Stimulated activated CD8-positive, alpha-beta memory T cell treated with anti-CD3 and anti-CD28 coated beads, Interleukin-4, amount 100 ng/mL, for 24 hours (primary cell): ENCODE measurements at regions not wholly inside any gene's neighbourhood (a gene's known extent, or its start where the extent isn't known, plus 50 kb on each side); places are given as distances from the start of the nearest gene placed in this dataset.
"Not testable (repeated sequence)": the region's sequence is repeated elsewhere in the genome, so short reads cannot be mapped to it uniquely, and the experiment has no call there.

Source experiments
- DNase-seq: peaks from one replicate; pipeline ENCODE4 v3.0.0-alpha.2; 2020; ENCODE audit warnings: low read depth

GRCh38 chr4:13988353-13989305 is 361.1 kb upstream of the BOD1L1 start:
- no peak for DNase-seq

DNA sequence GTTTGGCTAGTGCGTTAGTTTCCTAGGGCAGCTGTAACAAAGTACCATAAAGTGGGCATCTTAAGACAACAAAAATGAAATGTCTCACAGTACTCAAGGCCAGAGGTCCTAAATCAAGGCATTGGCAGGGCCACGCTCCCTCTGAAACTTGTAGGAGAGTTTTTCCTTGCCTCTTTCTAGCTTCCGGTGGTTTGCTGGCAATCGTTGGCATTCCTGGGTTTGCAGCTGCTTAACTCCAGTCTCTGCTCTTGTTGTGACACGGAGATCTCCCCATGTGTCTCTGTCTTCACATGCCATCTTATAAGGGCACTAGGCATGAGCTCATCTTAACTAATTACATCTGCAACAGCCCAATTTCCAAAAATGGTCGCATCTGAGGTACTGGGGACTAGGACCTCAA is 362.0 kb upstream of the BOD1L1 start:
- DNase-seq, result no peak

DNA sequence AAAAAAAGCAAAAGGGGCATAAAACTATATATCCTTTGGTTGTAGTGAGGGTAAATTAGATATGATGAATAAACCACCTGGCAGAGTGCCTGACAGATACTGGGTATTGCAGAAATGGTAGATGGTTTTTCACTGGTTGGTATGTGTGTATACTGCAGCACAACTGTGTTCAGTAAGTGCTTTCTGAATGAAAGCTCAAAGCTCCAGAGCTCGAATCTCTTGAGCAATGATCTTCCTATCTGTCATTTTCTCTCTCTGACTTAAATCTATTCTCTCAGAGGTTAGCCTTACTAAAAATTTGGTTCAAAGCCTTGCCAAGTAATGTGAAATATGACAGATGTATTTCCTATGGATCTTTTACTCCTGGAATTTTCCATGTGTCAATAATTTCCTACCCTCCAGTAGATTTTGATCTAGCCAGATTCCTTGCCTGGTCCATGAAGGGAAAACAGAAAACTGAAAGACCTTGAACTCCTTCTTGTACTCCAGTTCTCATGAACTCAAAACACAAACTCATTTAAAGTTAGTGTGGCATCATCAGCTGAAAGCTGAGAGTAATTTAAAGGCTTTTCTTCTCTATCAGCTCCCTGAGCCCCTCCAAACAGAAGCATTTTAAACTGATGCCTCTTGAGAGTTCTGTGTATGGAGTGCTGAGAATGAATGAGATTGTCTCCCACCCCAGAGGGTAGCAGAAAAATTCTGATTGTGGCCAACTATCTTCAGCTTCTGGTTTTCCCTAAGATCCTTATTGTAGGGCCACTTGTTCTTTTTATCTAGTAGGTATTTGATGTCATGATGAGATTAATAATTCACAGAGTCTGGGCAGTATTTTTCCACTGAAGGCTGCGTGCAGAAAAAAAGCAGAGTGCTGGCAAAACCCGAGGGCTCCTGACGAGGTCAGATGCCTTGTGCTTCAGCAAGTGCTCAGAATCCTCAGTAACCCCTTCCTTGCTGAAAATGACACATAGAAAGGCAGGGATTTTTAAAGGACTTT is 363.4 kb upstream of the BOD1L1 start:
- DNase-seq, result no peak

- no peak for DNase-seq
These were observed 364.5 kb upstream of the BOD1L1 start for GRCh38 chr4:13992041-13992440.

- DNase-seq, result no peak
These were observed 365.5 kb upstream of the BOD1L1 start for GRCh38 chr4:13992975-13993520.

- no peak for DNase-seq
These were observed 366.5 kb upstream of the BOD1L1 start for GRCh38 chr4:13994016-13994415.

DNA sequence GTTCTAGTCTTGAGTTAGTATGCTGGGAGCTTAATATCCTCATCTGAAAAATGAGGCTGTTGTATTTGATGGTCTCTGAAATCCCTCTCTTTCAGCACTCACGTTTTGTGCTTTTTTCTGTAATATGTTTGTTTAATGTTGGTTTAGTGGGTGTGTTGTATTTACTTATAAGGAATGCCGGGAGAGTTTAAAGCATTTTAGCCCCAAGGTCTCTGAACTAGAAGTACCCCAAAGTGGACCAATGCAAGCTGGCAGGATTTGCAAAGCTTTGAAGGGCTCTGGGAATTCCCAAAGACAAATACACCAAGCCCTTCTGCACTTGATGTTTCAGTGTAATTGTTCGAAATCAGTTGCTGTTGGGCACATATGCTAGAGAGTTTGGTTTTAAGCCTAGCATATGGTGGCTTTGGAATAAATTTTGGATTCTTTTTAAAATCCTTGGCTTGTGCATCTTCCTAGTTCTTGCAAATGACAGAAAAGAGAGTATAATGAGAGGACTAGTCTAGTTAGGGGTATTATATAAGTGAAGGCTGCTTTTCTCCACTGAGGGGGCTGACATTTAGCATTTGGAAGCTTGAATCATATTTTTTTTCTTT is 371.4 kb upstream of the BOD1L1 start:
- DNase-seq, result no peak

- DNase-seq, result no peak
These were observed 372.7 kb upstream of the BOD1L1 start for GRCh38 chr4:14000091-14000814.

DNA sequence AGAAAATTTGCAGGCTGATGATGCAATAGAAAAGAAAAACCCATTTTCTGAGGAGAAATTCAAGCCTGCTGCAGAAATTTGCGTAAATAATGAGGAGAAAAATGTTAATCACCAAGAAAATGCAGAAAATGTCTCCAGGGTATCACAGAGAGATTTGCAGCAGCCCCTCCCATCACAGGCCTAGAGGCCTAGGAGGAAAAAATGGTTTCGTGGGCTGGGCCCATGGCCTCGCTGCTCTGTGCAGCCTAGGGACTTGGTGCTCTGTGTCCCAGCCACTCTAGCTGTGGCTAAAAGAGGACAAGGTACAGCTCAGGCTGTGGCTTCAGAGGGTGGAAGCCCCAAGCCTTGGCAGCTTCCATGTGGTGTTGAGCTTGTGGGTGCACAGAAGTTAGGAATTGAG is 374.8 kb upstream of the BOD1L1 start:
- DNase-seq, result not testable (repeated sequence)

DNA sequence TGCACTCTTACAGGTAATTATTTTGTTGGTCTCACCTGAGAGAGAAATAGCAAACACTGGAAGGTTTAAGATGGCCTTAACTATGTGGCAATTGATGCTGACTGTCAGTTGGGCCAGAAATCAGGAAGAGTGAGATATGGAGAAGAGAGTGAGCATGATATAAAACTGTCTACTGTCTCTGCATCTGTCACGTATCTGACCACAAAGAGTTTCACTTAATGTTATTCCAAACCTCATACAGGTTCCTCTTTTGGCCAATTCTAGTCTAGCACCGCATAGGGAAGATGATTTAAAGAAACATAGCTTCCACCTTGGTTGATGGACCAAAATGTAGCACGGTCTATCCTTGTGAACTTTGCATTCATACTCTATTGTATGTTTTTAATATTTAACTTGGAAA is 381.0 kb upstream of the BOD1L1 start:
- no peak for DNase-seq

DNA sequence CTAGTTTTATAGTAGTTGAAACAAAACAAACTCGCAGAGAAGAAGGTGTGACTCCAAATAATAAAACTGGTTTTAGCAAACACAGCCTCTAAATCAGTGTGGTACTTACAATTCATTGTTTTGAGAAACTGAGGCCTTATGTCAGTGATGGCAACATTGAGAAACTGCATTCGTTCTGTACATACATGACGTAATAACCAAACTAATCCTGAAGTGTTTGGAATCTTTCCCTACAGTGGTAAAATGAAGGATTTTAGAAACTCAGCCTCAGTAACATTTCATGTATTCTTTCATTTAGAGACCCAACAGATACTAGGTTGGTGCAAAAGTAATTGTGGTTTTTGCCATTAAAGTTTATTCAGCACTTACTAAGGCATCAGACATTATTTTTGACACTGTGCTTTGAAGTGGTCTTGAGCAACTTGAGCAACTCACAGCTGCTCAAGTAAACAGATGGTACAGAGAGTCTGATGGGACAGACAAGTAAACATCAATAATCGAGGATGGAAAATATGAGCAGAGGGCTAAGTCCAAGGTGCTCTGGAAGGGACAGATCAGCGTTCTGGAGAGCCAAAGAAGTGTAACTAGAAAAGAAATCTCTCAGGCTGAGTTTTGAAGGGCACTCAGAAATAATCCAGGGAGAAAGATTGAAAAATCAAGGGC is 390.8 kb upstream of the BOD1L1 start:
- no peak for DNase-seq

DNA sequence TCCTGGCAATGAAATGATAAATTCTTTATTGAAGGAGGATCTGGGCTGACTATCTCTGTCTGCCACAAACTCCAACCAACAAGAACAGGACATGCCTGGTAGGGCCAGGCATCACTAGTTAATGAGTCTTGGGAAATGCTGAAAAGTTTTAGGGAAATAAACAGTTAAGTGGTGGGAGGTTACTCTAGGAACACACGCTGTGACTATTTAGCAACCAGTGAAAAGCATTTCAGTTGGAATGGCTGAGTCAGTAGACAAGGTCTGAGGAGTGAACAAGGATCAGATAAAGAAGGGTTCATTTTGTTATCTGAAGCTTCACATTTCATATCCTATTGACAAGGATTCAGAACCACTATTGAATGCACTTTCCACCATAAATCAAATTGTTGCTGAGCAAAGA is 394.9 kb upstream of the BOD1L1 start:
- DNase-seq, result no peak

GRCh38 chr4:14023036-14023435 is 395.5 kb upstream of the BOD1L1 start:
- DNase-seq, result no peak

GRCh38 chr4:14023896-14024295 is 396.4 kb upstream of the BOD1L1 start:
- DNase-seq, result no peak

- DNase-seq, result no peak
These were observed 397.6 kb upstream of the BOD1L1 start for GRCh38 chr4:14025111-14025510.

DNA sequence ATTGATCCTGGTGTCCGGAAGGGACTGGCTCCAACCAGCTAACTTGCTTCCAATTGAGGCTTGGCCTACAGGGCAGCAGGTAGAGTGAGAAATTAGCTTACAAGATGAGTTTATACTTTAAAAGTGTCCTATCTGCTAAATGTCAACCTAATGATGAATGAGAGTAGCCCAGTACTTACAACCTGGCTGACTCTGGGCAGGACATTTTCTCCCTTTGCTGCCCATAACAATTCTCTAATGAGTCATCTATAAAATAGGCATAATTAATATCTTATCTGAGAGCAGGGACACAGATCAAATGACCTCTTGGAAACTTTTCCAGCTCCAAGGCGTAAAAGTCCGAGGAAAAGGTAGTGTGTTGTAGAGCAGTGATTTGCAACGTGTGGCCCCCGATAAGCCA is 398.4 kb upstream of the BOD1L1 start:
- DNase-seq, result no peak

- no peak for DNase-seq
These were observed 401.3 kb upstream of the BOD1L1 start for GRCh38 chr4:14028862-14029261.

DNA sequence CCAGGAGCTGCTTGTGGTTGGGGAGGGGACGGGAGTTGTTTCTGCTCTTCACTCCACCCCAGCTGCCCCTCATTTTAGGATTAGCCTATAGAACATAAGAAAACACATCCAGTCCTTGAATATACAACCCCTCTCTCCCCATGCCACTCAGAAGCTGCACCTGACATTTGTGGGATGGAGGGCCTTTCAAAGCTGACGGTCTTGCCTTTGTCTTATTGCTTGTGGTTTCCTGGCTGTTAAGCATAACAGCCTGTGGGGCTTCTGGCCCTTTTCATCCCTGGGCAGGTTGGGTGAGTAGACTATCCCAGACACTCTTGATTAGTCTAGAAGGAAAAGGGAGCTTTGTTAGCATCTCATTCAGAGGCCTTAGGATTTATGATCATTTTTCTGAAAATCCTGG is 407.6 kb upstream of the BOD1L1 start:
- no peak for DNase-seq

- no peak for DNase-seq
These were observed 415.7 kb upstream of the BOD1L1 start for GRCh38 chr4:14043203-14043602.

- no peak for DNase-seq
These were observed 419.1 kb upstream of the BOD1L1 start for GRCh38 chr4:14046642-14047041.

GRCh38 chr4:14047840-14048239 is 420.3 kb upstream of the BOD1L1 start:
- DNase-seq, result no peak
